Activated T-cell treated with anti-CD3 and anti-CD28 coated beads for 48 hours (primary cell): ENCODE measurements at regions not wholly inside any gene's neighbourhood (a gene's known extent, or its start where the extent isn't known, plus 50 kb on each side); places are given as distances from the start of the nearest gene placed in this dataset.

ENCODE experiments used
- DNase-seq: peaks from one replicate; pipeline ENCODE4 v3.0.0-alpha.2; 2020; ENCODE audit warnings: low read depth

DNA sequence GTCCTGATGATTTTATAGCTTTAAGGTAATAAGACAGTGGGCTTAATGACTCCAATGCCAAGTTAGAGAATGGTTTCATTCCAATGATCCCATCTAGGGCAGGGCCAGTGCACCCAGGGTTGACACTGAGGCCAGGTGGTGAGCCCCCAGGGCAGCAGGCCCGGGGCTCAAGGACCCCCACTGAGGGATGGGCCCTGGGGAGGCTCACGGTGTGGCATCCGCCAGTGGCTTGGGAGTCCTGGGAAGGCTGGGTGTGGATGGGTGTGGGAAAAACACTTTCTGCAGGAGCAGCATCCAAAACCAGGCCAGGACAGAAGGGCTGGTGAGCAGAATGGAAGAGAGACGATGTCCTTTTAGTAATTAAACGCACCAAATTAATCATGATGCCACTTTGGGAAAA is 626.3 kb downstream of the TBC1D22A start:
- no peak for DNase-seq

DNA sequence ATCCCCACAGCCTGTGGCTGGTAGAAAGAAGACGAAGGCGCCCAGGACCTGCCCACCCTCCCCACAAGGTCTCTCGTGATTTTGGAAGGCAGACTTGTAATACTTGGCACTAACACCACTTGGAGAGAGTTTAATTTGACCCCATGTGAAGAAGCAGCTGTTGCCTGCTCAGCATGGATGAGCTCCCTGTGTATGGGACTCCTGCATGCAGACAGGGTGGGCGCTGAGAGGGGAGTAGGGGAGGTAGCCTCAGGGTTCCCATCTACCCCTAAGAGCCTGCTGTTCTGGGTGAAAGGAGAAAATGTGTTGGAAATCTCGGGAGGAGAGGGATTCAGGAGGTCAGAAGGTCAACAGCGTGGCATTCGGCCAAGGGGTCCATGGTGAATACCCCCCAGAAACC is 625.9 kb downstream of the TBC1D22A start:
- no peak for DNase-seq

- DNase-seq = no peak
Measured at GRCh38 chr22:47386812-47387510, 624.5 kb downstream of the TBC1D22A start.

GRCh38 chr22:47384977-47385376 is 622.5 kb downstream of the TBC1D22A start:
- DNase-seq = no peak

- no peak for DNase-seq
Measured at GRCh38 chr22:47382164-47382890, 619.9 kb downstream of the TBC1D22A start.

DNA sequence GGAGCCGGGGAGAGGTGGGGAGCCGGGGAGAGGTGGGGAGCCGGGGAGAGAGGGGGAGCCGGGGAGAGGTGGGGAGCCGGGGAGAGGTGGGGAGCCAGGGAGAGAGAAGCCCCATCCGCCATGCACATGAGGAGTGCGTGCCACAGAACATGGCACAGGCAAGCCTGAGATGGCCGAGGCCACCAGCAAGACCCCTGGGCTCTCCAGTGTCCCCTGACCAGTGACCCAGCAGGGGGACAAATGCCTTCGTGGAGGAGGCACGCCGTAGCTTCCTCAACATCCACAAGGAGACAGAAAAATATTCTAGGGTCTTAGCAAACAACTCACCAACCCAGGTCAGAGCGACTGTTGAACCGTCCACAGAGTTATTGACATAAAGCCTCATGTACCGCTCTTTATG is 618.8 kb downstream of the TBC1D22A start:
- no peak for DNase-seq

GRCh38 chr22:47380692-47381091 is 618.2 kb downstream of the TBC1D22A start:
- no peak for DNase-seq

DNA sequence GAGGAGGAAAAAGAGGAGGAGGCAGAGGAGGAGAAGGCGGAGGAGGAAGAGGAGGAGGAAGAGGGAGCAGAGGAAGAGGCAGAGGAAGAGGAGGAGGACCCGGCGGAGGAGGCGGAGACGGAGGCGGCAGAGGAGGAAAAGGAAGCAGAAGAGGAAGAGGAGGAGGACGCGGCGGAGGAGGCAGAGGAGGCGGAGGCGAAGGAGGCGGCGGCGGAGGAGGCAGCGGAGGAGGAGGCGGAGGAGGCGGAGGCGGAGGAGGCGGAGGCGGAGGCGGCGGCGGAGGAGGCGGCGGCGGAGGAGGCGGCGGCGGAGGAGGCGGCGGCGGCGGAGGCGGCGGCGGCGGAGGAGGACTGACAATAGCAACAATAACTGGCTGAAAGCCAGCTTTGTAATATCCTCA is 616.6 kb downstream of the TBC1D22A start:
- DNase-seq = no peak

DNA sequence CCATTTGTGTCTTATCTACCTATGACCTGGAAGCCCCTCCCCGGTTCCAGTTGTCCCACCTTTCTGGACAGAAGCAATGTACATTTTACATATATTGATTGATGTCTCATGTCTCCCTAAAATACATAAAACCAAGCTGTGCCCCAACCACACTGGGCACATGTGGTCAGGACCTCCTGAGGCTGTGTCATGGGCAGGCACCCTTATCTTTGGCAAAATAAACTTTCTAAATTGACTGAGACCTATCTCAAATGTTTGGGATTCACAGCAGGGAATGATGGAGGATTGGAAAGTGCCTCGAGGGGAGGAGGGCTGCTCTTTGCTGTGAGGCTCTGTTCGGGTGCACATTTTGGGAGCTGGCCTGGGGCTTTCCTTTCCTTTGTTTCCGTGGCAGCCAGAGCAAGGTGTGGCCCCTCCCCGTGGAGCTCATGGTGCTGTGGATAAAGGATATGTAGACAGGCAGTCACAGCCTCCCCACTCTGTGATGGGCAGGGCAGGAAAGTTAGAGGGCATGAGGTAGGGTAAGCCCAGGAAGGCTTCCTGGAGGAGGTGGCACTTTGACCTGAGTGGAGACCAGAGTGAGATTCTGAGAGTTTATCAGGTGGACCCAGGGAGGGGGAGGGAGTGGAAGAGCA is 615.6 kb downstream of the TBC1D22A start:
- no peak for DNase-seq

DNA sequence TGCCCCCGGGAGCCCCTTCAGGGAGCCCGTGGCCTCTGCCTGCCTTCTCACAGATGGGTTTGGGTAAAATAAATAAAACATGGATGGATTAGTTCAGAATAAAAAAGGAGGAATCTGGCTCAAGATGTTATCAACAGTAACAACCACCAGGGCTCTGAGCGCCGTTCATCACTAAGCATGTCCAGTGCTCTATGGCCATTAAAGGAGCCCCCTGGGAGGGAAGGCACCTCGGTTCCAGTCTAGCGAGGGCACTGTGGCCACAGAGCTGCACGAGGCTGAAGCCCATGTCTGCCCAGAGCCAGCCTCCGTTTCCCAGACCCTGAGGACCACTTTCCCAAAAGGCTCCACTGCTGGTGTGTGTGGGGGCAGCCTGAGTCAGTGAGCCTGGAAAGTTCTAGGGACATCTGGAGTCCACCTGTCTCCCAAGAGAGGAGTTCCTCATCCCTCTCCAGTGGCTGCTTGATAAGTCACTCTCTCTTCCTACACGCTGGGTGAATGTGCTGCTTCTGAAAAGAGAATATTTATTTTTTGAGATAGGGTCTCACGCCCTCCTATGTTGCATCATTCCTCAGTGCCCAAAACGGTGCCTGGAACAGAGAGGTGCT is 614.6 kb downstream of the TBC1D22A start:
- DNase-seq = no peak

GRCh38 chr22:47376322-47376700 is 613.9 kb downstream of the TBC1D22A start:
- no peak for DNase-seq

GRCh38 chr22:47375621-47376321 is 613.3 kb downstream of the TBC1D22A start:
- DNase-seq = no peak

DNA sequence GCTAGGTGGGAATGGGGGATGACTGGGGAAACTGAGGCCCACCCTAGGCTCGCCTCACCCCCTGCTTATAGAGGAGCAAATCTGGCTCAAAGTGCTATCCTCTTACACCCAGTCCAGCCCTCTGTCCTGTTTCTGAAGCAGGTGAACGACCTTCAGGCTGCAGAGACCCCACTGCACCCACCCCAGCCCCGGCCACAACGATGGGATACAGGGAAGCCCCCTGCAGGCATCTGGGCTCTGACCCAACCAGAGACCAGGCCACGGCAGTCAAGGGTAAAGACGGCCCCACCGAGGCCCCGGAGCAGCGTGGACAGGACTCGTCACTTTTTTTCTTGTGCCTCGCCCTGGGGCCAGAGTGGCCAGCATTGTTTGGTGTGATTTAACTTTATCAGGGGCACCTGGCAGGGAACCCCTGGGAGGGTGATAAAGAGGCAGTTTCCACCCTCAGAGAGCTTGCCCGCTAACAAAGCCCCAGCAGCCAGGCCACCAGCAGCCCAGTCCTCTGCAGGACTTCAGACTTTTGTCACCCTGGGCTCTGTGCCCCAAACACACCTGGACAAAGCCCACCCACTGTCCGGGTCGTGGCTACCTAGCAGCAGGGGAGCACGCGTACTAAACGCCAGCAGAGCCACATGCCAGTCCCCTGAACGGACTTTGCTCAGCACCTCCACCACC is 612.6 kb downstream of the TBC1D22A start:
- DNase-seq = no peak

- no peak for DNase-seq
Measured at GRCh38 chr22:47374273-47374771, 611.9 kb downstream of the TBC1D22A start.

DNA sequence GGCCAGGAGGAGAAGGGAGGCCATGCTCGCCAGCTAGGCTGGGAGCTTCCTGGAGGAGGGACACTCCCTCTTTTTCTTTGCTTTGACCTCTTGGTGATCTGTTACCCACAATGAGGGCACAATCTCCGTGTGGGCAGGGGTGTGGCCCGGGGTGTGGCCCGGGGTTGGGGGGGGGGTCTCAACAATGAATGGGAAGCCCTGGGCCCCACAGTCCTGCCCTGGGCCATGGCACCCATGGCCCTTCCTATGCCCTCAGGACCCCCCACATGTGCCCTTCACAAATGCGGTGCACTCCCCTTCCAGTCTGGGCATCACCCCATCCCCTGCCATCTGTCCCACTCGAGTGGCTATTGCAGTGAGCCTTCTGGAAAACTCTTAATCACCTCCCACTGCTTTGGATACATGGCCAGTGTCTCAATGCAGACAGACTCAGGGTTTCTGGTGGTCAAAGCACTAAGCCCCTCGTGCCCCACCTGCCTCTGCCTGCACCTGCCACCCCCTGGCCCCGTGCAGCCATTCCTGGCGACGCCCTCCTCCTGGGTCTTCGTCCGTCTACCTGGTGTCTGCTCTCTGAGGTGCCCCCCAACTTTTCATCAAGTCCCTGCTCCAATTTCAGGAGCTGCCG is 611.3 kb downstream of the TBC1D22A start:
- DNase-seq = no peak

DNA sequence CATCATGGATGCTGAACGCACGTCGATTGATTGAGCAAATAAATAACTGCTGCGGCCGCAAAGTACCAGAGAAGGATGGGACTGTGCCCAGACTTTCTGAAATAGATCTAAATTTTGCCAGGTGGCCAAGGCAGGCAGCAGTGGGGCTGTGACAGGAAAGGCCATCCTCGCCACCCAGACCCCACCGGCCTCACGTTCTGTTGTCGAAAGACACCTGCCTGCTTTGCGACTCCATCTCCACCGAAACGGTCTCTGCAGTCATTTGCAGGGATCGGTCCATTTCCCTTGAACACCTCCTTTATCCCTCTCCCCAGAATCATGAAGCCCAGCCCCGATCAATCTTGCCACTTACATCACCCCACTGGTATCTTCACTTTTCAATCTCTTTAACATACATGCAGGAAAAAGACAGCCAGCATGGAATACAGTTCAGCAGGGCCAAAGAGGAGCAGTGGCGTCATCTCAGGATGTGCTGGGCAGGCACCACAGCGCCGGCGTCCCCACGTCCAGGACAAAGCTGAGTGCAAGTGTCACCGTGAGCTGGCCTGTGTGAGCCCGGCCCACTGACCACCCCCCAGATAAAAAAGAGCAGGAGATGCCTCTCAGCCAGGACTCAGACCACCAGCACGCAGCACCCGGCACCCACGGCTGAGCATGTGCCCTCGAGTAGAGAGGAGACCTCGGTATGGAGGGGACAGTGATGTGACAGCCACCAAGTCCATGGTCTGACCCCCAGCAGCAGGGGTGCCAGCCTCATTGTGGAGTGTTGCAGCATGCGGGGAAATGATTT is 610.3 kb downstream of the TBC1D22A start:
- no peak for DNase-seq

GRCh38 chr22:47372111-47372581 is 609.7 kb downstream of the TBC1D22A start:
- no peak for DNase-seq

DNA sequence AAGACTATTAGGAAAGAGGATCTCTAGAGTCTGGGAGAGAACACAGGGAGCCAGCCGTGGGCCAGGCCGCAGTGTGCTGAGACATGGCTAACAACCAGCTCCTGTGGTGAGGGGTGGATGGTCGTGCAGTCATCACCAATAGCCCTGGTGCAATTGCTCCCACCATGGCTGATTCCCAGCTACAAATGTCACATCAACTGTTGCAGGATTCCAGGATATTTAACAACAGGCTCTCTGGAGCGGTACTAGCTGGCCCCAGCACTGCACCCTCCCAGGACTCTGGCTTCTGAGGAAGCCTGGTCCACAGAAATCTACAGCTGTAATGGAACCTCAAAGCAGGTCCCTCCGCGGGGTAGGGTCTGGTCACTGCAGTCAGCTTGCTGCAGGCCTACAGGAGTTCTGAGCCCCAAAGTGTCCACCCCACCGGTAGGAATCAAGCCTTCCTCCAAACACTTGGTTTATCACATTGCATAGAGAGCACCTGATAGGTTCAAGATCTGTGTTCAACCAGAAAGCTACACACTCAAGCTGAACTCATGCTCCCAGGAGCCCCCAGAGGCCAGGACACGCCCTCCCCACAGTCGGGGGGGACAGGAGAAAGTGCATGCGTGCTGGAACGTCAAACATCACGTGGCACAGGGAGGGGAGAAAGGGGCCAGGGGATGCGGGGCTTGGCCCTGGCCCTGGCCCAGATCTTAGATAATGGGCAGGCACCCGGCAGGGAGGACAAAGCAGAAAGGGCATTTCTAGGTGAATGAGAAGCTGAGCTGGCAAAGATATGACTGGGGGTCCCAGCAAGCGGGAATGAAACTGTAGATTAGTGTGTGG is 609.0 kb downstream of the TBC1D22A start:
- DNase-seq = no peak
